HG02973 (cell line): ENCODE measurements at regions not wholly inside any gene's neighbourhood (a gene's known extent, or its start where the extent isn't known, plus 50 kb on each side); places are given as distances from the start of the nearest gene placed in this dataset.

ENCODE experiments used
- ATAC-seq: cut with Tn5 transposase; IDR thresholded peaks from one replicate; pipeline ENCODE4 v1.9.1; 2021; ENCODE audit warnings: moderate library complexity; ENCODE audit not compliant: unreplicated experiment

DNA sequence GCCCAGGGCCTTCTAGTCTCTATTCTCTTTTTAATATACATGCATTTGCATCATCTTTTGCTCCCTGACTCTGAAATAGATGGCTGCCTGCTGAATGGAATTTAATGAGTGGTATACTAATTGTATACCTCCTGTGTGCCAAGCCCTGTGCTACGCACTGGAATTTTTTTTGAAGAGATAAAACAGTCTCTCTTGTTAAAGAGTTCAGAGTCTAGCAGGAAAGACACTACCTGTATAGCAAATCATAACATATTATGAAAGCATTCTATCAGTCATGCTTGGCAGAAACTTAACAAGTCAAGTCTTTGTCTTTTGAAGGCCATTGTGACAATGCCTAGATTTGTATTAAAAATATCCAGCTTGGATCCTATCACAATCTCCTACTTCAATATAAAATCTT, 63.7 kb upstream of the SESN3 start:
- ATAC-seq: no peak

DNA sequence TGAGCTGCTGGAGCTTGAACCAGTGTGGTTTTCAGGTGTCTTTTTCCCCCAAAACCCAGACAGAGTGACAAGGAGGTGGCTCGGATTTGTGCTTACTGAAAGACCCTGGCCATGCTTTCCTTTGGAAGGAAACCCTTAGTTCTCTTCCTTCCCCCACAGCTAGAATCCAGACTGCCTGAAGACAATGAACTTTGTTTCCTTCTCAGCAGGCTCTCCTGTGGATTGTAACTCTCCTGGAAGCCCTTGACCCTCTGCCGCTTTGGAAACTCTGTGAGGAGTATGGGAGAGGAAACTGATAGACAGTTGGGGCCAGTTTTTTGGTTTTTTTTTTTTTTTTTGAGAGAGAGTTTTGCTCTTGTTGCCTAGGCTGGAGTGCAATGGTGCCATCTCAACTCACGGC, 62.1 kb upstream of the SESN3 start:
- ATAC-seq: no peak

GRCh38 chr11:95291946-95292345, 60.9 kb upstream of the SESN3 start:
- ATAC-seq: no peak

- no peak for ATAC-seq
These were observed 58.5 kb upstream of the SESN3 start for GRCh38 chr11:95289378-95290101.

GRCh38 chr11:95284057-95285052, 53.4 kb upstream of the SESN3 start:
- ATAC-seq: no peak

- no peak for ATAC-seq
These were observed 52.6 kb upstream of the SESN3 start for GRCh38 chr11:95283650-95284049.

GRCh38 chr11:95283146-95283545, 52.1 kb upstream of the SESN3 start:
- no peak for ATAC-seq

GRCh38 chr11:95282291-95282751, 51.3 kb upstream of the SESN3 start:
- no peak for ATAC-seq
